ENCODE measurements at regions not wholly inside any gene's neighbourhood (a gene's known extent, or its start where the extent isn't known, plus 50 kb on each side); places are given as distances from the start of the nearest gene placed in this dataset.
"Not testable (repeated sequence)": the region's sequence is repeated elsewhere in the genome, so short reads cannot be mapped to it uniquely, and the experiment has no call there.

DNA sequence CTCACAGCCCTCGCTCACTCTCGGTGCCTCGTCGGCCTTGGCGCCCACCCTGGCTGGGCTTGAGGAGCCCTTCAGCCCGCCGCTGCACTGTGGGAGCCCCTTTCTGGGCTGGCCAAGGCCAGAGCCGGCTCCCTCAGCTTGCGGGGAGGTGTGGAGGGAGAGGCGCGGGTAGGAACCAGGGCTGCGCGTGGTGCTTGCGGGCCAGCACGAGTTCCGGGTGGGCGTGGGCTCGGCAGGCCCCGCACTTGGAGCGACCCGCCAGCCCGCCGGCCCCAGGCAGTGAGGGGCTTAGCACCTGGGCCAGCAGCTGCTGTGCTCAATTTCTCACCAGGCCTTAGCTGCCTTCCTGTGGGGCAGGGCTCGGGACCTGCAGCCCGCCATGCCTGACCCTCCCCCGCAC lies 202.4 kb upstream of the PRSS16 start:
- not testable (repeated sequence) for H3K4me1 Mint-ChIP-seq (ENCODE audit: low read depth); H3K9me3 Mint-ChIP-seq; H3K27ac Mint-ChIP-seq; DNase-seq; H3K4me3 Mint-ChIP-seq; H3K36me3 Mint-ChIP-seq (ENCODE audit: low read depth)
- H3K27me3 Mint-ChIP-seq, result peaks cover 58% of the 10 kb centered on the region

DNA sequence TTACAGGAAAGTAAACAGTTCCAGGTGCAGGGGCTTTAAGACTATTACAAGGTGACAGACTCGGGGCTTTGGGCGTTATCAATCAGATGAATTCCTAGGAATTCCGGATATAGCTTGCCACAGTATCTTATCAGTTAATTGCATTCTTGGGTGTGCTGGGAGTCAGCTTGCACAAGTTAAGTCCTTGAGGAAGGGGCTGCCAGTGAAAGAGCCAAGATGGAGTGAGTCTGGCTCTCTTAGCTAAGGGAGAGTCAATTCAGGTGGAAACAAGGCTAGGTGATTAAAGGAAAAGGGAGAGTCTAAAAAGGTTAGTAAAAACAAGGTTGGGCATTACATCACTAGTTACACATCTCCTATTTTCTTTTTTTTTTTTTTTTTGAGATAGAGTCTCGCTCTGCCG lies 199.8 kb upstream of the PRSS16 start:
- not testable (repeated sequence) for H3K9me3 Mint-ChIP-seq; H3K4me3 Mint-ChIP-seq; DNase-seq; H3K27ac Mint-ChIP-seq; H3K36me3 Mint-ChIP-seq (ENCODE audit: low read depth); H3K4me1 Mint-ChIP-seq (ENCODE audit: low read depth)
- H3K27me3 Mint-ChIP-seq, result peaks cover 50% of the 10 kb centered on the region

DNA sequence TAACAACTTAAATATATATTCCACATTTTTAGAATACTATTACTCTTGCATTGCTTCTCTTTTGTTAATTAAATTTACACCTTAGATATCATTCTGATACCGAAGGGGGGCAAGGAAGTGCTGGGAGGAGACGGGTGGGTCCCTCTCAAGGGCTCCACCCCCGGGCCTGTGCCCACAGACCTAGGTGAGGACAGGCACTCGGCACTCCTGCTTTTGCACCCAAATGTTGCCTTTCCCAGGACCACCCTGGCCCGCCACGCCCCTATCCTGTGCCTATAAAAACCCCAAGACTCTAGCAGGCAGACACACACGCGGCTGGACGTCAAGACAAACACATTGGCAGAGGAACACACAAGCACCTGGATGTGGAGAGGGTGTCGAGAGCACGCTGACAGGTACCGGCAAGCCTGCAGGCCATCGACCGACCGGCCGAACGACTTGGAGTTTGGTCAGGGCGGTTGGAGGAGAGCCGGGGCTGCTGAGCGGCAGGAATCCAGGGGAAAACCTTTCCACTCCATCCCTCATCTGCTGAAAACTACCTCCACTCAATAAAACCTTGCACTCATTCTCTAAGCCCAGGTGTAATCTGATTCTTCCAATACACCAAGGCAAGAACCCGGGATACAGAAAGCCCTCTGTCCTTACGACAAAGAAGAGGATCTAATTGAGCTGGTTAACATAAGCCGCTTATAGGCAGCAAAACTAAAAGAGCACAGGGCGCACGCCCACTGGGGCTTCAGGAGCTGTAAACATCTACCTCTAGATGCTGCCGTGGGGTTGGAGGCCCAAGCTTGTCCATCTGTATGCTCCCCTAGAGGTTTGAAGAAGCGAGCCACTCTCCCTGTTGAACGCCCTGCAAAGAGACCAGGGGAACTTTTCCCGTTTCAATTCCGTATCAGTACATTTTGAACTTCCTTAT lies 197.4 kb upstream of the PRSS16 start:
- H3K4me3 Mint-ChIP-seq, result no peak overlapping the region
- no peak overlapping the region for H3K27ac Mint-ChIP-seq
- H3K9me3 Mint-ChIP-seq, result peaks cover 4% of the 10 kb centered on the region
- DNase-seq, result no peak
- H3K36me3 Mint-ChIP-seq (ENCODE audit: low read depth), result no peaks in the 10 kb centered on the region
- peaks cover 33% of the 10 kb centered on the region for H3K27me3 Mint-ChIP-seq
- H3K4me1 Mint-ChIP-seq (ENCODE audit: low read depth), result no peaks in the 10 kb centered on the region

DNA sequence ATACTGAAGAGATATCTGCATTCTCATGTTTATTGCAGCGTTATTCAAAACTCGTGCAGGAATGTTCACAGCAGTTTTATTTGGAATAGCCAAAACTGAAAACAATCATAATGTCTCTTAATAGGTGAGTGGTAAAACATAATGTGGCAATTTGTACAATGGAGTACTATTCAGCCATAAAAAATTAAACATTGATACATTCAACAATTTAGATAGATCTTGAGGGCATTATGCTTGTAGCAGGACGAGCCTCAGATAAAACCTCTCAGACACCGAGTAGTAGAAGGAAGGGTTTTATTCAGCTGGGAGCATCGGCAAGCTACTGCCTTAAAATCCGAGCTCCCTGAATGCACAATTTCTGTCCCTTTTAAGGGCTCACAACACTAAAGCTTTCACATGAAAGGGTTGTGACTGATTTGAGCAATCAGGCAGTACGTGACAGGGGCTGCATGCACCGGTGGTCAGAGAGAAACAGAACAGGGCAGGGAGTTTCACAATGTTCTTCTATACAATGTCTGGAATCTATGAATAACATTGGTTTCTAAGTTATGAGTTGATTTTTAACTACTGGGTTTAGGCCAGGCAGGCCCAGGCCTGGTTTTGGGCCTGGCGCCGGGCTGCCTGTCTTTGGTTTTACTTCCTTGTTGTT lies 195.3 kb upstream of the PRSS16 start:
- H3K4me1 Mint-ChIP-seq (ENCODE audit: low read depth); H3K27ac Mint-ChIP-seq; DNase-seq: not testable (repeated sequence)

DNA sequence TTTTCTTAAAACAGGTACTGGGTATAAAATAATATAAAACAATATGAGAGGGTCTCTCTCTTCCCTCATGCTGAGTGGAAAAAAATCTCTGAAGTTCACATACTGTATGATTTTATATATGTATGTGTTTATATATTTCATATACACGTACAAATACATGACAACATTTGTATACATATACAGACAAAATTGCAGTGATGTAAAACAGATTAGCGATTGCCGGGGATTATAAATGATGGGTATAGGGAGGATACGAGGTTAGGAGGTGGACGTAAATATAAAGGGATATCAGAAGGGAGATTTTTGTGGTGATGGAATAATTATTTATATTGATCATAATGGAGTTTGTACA lies 194.8 kb upstream of the PRSS16 start:
- no peak overlapping the region for H3K4me3 Mint-ChIP-seq
- H3K9me3 Mint-ChIP-seq, result no peaks in the 10 kb centered on the region
- no peak for DNase-seq
- peaks cover 33% of the 10 kb centered on the region for H3K27me3 Mint-ChIP-seq
- no peak overlapping the region for H3K27ac Mint-ChIP-seq
- H3K36me3 Mint-ChIP-seq (ENCODE audit: low read depth), result no peaks in the 10 kb centered on the region
- H3K4me1 Mint-ChIP-seq (ENCODE audit: low read depth), result no peaks in the 10 kb centered on the region

More for the DNA sequence above, 195.3 kb upstream of the PRSS16 start:
- not testable (repeated sequence) for H3K36me3 Mint-ChIP-seq (ENCODE audit: low read depth); H3K9me3 Mint-ChIP-seq; H3K4me3 Mint-ChIP-seq
- peaks cover 35% of the 10 kb centered on the region for H3K27me3 Mint-ChIP-seq

DNA sequence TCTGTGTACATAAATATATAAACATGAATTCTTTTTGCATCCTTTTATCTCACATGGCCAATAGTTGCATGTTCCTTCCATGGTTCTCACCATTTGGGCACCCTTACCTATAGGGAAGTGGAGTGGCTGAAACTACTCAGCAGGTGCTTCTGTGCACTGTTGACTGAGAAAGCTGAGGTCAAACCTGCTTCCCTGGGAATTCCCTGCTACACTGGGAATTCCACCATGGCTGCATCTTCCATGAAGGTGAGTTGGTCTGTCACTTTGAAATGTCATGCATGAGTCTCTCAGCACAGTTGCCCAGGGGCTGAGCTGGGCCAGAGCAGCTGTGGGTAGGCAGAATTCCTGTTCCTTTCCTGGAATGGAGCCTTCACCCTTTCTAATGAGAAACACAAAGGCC lies 193.8 kb upstream of the PRSS16 start:
- H3K27me3 Mint-ChIP-seq, result peaks cover 35% of the 10 kb centered on the region
- no peak overlapping the region for H3K27ac Mint-ChIP-seq
- H3K36me3 Mint-ChIP-seq (ENCODE audit: low read depth), result no peaks in the 10 kb centered on the region
- DNase-seq, result no peak
- H3K4me3 Mint-ChIP-seq, result no peak overlapping the region
- H3K9me3 Mint-ChIP-seq, result no peaks in the 10 kb centered on the region
- H3K4me1 Mint-ChIP-seq (ENCODE audit: low read depth), result no peaks in the 10 kb centered on the region

DNA sequence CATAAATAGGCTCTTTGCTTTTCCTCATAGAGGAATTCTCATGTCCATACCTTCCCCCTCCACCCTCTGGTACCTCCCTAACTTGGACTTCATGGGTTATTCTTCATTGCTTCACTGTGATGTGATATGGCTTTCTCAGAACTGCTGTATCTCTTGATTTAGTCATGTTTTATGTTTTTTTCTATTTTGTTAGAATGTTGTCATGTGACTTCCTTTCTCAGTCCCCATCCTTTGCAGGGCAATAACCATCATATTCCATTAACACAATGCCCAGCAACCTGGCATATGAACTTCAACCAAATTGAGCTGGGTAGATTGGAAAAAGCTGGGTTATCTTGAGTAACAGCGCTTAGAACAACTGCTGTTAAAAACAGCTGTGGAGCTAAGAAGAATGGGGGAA lies 190.9 kb upstream of the PRSS16 start:
- Mint-ChIP-seq H3K36me3 (ENCODE audit: low read depth) (no peaks in the 10 kb centered on the region), H3K27ac (no peak overlapping the region), H3K27me3 (peaks cover 23% of the 10 kb centered on the region), H3K4me3 (no peak overlapping the region), H3K9me3 (no peaks in the 10 kb centered on the region), H3K4me1 (ENCODE audit: low read depth) (no peaks in the 10 kb centered on the region)
- DNase-seq, result no peak

DNA sequence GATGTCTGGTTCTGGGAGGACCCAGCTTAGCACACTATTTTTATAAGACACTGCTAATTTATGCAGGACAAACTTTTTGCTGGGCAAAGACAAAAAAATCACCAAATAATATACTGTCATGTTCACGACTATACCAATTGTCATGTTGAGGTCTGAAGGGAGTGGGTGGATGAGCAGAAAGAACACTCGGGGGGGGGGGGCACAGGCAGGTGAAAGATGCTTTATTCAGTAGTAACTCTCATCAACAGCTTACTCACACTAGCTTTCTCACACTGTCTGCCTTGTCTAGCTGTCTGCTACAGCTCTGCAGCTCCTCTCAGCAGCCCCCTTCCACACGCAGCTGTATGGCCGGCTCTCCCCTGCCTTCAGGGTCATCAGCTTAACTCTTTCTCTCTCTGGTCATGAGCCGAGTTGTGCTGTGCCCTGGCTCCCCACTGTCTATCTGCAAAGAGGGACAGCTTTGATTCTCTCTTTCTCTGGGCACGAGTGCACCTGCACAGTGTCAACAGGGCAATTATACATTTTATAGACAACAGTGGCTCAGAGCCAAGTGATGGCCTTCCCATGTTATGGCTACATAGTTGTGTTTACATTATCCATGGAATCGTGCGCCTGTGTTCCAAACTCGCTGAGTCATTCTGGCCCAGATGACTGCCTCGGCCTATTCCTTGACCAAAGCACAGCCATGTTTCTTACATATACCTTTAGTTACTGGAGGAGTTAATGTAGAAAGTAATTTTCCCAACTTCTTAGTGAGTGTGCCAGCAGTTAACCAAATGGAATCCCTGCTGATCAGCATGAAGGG lies 187.7 kb upstream of the PRSS16 start:
- Mint-ChIP-seq H3K36me3 (ENCODE audit: low read depth) (no peaks in the 10 kb centered on the region), H3K4me3 (no peak overlapping the region), H3K27ac (no peak overlapping the region), H3K9me3 (no peaks in the 10 kb centered on the region), H3K27me3 (peaks cover 28% of the 10 kb centered on the region), H3K4me1 (ENCODE audit: low read depth) (no peaks in the 10 kb centered on the region)
- no peak for DNase-seq

DNA sequence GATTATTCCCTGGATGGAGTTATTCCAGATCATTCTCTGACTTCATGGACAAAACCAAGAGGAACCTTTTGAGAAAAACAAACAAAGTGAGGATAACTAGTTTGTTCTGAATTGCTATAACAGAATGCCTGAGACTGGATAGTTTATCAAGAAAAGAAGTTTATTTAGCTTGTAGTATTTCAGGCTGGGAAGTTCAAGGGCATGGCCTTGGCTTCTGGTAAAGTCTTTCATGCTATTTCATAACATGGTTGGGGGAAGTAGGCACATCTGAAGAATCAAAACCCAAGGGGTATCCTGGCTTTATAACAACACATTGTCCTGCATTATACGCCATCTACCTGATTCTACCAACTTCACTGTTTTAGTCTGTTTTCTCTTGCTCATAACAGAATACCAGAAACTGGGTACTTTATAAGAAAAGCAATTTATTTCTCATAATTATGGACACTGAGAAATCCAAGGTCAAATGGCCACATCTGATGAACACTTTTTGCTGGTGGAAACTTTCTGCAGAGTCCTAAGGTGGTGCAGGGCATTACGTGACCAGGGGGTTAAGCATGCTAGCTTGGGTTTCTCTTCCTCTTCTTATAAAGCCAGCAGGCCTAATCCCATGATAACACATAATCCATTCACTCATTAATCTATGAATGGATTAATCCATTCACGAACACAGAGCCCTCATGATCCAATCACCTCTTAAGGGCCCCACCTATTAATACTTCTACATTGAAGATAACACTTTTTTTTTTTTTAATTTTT lies 186.1 kb upstream of the PRSS16 start:
- no peaks in the 10 kb centered on the region for H3K9me3 Mint-ChIP-seq
- DNase-seq, result no peak
- no peaks in the 10 kb centered on the region for H3K36me3 Mint-ChIP-seq (ENCODE audit: low read depth)
- no peak overlapping the region for H3K4me3 Mint-ChIP-seq
- H3K27ac Mint-ChIP-seq, result no peak overlapping the region
- H3K27me3 Mint-ChIP-seq, result peaks cover 25% of the 10 kb centered on the region
- H3K4me1 Mint-ChIP-seq (ENCODE audit: low read depth), result no peaks in the 10 kb centered on the region

DNA sequence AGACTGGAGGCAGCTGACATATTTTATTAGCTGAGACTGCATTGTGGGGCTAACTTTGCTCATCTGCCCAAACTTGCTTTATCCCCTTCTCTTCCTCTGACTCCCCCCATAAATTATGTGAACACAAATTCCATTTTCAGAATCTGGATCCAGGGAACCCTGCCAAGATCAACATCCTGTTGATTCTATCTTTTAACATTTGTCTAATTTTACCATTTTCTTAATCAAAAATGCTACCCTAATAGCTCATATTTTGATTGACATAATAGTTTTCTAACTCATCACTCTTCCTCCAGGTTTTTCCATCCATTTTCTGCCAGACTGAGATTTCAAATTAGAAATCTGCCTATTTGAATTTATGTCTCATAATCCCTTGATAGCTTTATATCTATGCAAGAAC lies 184.7 kb upstream of the PRSS16 start:
- Mint-ChIP-seq H3K27ac (no peak overlapping the region), H3K4me3 (no peak overlapping the region), H3K27me3 (peaks cover 24% of the 10 kb centered on the region), H3K9me3 (no peaks in the 10 kb centered on the region), H3K36me3 (ENCODE audit: low read depth) (no peaks in the 10 kb centered on the region), H3K4me1 (ENCODE audit: low read depth) (no peaks in the 10 kb centered on the region)
- no peak for DNase-seq

DNA sequence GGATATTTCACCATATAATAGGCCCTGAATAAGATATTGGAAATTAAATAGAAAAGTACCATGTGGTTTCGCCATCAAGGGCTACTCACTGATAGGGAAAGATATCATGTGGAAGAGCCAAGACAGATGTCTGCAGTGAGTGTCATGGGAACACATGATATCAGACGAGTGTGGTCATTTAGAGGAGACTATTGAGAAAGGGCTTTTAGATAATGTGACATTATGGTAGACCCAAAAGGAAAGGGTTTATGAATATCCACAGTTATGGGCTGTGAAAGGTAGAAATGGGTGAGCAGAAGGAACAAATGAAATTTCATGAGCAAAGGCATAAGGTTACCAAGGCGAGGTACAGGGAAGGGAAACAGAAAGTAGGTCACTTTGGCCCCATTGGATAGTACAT lies 182.3 kb upstream of the PRSS16 start:
- no peaks in the 10 kb centered on the region for H3K4me1 Mint-ChIP-seq (ENCODE audit: low read depth)
- peaks cover 30% of the 10 kb centered on the region for H3K27me3 Mint-ChIP-seq
- no peaks in the 10 kb centered on the region for H3K36me3 Mint-ChIP-seq (ENCODE audit: low read depth)
- no peak overlapping the region for H3K27ac Mint-ChIP-seq
- no peak overlapping the region for H3K4me3 Mint-ChIP-seq
- DNase-seq, result no peak
- no peaks in the 10 kb centered on the region for H3K9me3 Mint-ChIP-seq

DNA sequence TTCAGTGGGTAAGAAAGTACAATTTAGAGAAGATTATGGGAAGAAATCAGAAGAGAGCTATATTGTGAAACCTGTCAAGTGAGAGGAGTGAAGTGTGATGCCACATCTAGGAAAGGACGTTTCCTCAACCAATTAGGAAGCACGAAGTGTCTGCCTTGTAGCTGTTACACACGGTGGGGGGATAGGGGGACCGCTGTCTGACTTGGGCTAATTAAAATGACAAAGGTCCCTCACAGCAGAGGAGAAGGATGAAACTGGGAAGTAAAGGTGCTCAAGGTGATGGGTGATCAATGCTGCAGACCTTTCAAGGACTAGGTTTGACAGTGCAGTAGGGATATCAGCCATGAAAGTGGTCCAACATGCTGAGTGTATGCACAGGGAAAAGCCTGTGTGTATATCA lies 181.1 kb upstream of the PRSS16 start:
- peaks cover 28% of the 10 kb centered on the region for H3K27me3 Mint-ChIP-seq
- H3K36me3 Mint-ChIP-seq (ENCODE audit: low read depth), result no peaks in the 10 kb centered on the region
- H3K4me3 Mint-ChIP-seq, result no peak overlapping the region
- H3K9me3 Mint-ChIP-seq, result no peaks in the 10 kb centered on the region
- DNase-seq, result no peak
- H3K4me1 Mint-ChIP-seq (ENCODE audit: low read depth), result no peaks in the 10 kb centered on the region
- H3K27ac Mint-ChIP-seq, result no peak overlapping the region

DNA sequence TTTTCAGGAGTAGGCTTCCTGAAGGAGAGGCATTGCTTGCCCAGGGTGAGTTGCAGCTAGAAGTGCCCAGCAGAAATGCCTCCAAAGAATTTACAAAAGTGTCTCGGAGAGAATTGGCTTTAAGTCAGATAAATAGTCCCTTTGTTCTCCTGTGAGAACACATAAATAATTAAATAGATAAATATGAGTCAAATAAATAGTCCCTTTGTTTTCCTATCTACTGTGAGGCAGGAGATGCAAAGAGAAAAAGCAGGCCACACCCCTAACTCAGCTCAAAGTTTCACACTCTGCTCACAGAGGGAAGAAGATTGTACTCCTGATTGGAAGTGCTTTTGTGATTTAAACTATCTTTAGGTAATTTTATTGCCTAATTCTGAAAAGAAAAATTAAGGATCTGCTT lies 180.7 kb upstream of the PRSS16 start:
- no peaks in the 10 kb centered on the region for H3K4me1 Mint-ChIP-seq (ENCODE audit: low read depth)

DNA sequence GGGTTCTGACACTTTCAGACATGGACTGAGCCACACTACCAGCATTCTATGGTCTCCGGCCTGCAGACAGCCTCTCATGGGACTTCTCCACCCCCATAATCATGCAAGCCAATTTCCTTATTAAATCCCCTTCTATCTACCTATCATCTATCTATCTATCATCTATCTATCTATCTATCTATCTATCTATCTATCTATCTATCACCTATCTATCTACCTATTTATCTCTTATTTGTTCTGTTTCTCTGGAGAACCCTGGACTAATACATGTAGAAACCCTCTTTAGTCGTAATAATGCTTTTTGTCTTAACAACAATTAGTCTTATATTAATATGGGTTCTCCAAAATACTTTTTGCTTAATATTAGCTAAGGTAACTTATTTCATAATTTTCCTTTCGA lies 174.1 kb upstream of the PRSS16 start:
- DNase-seq, result no peak
- H3K9me3 Mint-ChIP-seq, result no peaks in the 10 kb centered on the region
- H3K36me3 Mint-ChIP-seq (ENCODE audit: low read depth), result no peaks in the 10 kb centered on the region
- H3K4me1 Mint-ChIP-seq (ENCODE audit: low read depth), result peaks cover under 1% of the 10 kb centered on the region
- no peak overlapping the region for H3K4me3 Mint-ChIP-seq
- no peak overlapping the region for H3K27ac Mint-ChIP-seq
- peaks cover 27% of the 10 kb centered on the region for H3K27me3 Mint-ChIP-seq

More for the DNA sequence above, 180.7 kb upstream of the PRSS16 start:
- no peak for DNase-seq
- Mint-ChIP-seq H3K27ac (no peak overlapping the region), H3K36me3 (ENCODE audit: low read depth) (no peaks in the 10 kb centered on the region), H3K27me3 (peaks cover 28% of the 10 kb centered on the region), H3K4me3 (no peak overlapping the region), H3K9me3 (no peaks in the 10 kb centered on the region)

Data from activated T-cell treated with anti-CD3 and anti-CD28 coated beads, Interleukin-2, amount 50 U/mL, for 24 hours (primary cell).